Fibroblast of peridontal ligament (primary cell): ENCODE measurements at regions not wholly inside any gene's neighbourhood (a gene's known extent, or its start where the extent isn't known, plus 50 kb on each side); places are given as distances from the start of the nearest gene placed in this dataset.
"Not testable (repeated sequence)": the region's sequence is repeated elsewhere in the genome, so short reads cannot be mapped to it uniquely, and the experiment has no call there.

Source experiments
- DNase-seq: peaks from one replicate; pipeline ENCODE4 v3.0.0-alpha.2; 2010; ENCODE audit errors: extremely low read depth

- DNase-seq, result no peak
Observed at GRCh38 chr19:30274987-30275386, 97.2 kb upstream of the ZNF536 start.

GRCh38 chr19:30276011-30276882 lies 95.9 kb upstream of the ZNF536 start:
- DNase-seq, result no peak

GRCh38 chr19:30276883-30277280 lies 95.3 kb upstream of the ZNF536 start:
- DNase-seq, result no peak

GRCh38 chr19:30277941-30278881 lies 94.0 kb upstream of the ZNF536 start:
- no peak for DNase-seq

- DNase-seq, result no peak
Observed at GRCh38 chr19:30278882-30279254, 93.3 kb upstream of the ZNF536 start.

GRCh38 chr19:30280018-30280417 lies 92.2 kb upstream of the ZNF536 start:
- DNase-seq, result no peak

GRCh38 chr19:30281906-30282305 lies 90.3 kb upstream of the ZNF536 start:
- DNase-seq, result no peak

GRCh38 chr19:30283556-30283955 lies 88.6 kb upstream of the ZNF536 start:
- DNase-seq, result no peak

GRCh38 chr19:30284209-30284608 lies 88.0 kb upstream of the ZNF536 start:
- no peak for DNase-seq

- DNase-seq, result no peak
Observed at GRCh38 chr19:30284885-30285284, 87.3 kb upstream of the ZNF536 start.

GRCh38 chr19:30286378-30286777 lies 85.8 kb upstream of the ZNF536 start:
- DNase-seq, result no peak

- no peak for DNase-seq
Observed at GRCh38 chr19:30287259-30287658, 84.9 kb upstream of the ZNF536 start.

- DNase-seq, result no peak
Observed at GRCh38 chr19:30287973-30288372, 84.2 kb upstream of the ZNF536 start.

GRCh38 chr19:30288911-30289310 lies 83.3 kb upstream of the ZNF536 start:
- DNase-seq, result no peak

GRCh38 chr19:30289336-30289735 lies 82.8 kb upstream of the ZNF536 start:
- DNase-seq, result no peak

GRCh38 chr19:30290805-30291204 lies 81.4 kb upstream of the ZNF536 start:
- DNase-seq, result not testable (repeated sequence)

- DNase-seq, result no peak
Observed at GRCh38 chr19:30293051-30293785, 79.0 kb upstream of the ZNF536 start.

GRCh38 chr19:30297969-30298368 lies 74.2 kb upstream of the ZNF536 start:
- no peak for DNase-seq

GRCh38 chr19:30303131-30303654 lies 69.0 kb upstream of the ZNF536 start:
- no peak for DNase-seq

GRCh38 chr19:30304540-30304939 lies 67.6 kb upstream of the ZNF536 start:
- no peak for DNase-seq

- no peak for DNase-seq
Observed at GRCh38 chr19:30305346-30306060, 66.7 kb upstream of the ZNF536 start.
